ENCODE measurements at regions not wholly inside any gene's neighbourhood (a gene's known extent, or its start where the extent isn't known, plus 50 kb on each side); places are given as distances from the start of the nearest gene placed in this dataset.

DNA sequence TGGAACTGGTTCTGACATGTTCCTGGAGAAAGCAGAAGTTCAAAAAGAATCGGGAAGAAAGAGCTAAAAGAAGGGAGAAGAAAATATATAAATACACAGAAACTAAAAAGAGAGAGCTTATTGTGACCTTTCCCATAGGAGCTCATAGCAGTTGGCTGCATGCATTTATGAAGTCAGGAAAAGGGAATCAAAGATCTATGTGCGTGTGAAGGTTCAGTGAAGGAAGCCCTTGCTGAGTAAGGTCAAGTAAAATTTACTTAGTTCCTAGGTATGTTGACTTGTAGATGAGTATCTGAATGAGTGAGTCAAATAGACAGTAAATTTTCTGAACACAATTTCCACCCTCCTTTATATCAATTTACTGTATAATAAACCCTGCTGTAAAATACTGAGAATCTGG lies 632.5 kb downstream of the SLCO4C1 start:
- Histone ChIP-seq H3K9me3 (ENCODE audit: control insufficient read depth in 2 of 3, insufficient read depth in 1 of 3, low read length in 3 of 3) (no peaks in the 10 kb centered on the region), H3K27ac (ENCODE audit: low read depth in 2 of 2, low read length in 2 of 2) (no peak overlapping the region), H3K36me3 (ENCODE audit: control insufficient read depth in 2 of 3, insufficient read depth in 3 of 3, low read length in 3 of 3) (no peaks in the 10 kb centered on the region), H3K27me3 (ENCODE audit: control insufficient read depth, insufficient read depth, low read length) (no peaks in the 10 kb centered on the region), H3K4me3 (ENCODE audit: low read length in 3 of 3) (no peak overlapping the region), H3K4me1 (ENCODE audit: control insufficient read depth in 2 of 3, insufficient read depth in 2 of 3, low read depth in 1 of 3, low read length in 3 of 3) (no peaks in the 10 kb centered on the region), H3K9ac (ENCODE audit: low read length in 3 of 3) (no peak overlapping the region)
- DNase-seq = no peak
- intact Hi-C loops (cut with DNase I) = no loop called here
- FAIRE-seq = no peak
- TF ChIP-seq, protein P1, sequence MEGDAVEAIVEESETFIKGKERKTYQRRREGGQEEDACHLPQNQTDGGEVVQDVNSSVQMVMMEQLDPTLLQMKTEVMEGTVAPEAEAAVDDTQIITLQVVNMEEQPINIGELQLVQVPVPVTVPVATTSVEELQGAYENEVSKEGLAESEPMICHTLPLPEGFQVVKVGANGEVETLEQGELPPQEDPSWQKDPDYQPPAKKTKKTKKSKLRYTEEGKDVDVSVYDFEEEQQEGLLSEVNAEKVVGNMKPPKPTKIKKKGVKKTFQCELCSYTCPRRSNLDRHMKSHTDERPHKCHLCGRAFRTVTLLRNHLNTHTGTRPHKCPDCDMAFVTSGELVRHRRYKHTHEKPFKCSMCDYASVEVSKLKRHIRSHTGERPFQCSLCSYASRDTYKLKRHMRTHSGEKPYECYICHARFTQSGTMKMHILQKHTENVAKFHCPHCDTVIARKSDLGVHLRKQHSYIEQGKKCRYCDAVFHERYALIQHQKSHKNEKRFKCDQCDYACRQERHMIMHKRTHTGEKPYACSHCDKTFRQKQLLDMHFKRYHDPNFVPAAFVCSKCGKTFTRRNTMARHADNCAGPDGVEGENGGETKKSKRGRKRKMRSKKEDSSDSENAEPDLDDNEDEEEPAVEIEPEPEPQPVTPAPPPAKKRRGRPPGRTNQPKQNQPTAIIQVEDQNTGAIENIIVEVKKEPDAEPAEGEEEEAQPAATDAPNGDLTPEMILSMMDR (IDR thresholded peaks at IDR 0.05; ENCODE audit: borderline replicate concordance, extremely low read depth, insufficient read depth) = no peak

DNA sequence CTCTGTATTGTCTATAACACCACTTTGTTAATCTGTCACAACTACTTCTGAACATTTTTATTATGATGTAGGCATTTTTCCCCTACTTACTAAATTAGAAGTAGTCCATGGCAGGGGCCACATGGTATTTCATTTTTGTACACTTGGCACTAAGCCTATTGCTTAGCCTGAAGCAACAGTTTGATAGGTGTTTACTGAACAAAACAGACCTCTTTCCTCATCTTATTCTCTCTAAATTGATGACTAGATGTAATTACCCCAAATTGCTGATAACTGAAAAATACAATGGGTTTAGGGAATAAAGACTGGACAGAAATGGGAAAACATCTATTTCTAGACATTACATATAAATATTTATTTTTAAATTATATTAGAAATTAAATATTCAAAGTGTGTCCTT lies 633.8 kb downstream of the SLCO4C1 start:
- H3K27ac ChIP-seq (ENCODE audit: low read depth in 2 of 2, low read length in 2 of 2) = no peak overlapping the region
- no peak overlapping the region for H3K9ac ChIP-seq (ENCODE audit: low read length in 3 of 3)
- no peaks in the 10 kb centered on the region for H3K36me3 ChIP-seq (ENCODE audit: control insufficient read depth in 2 of 3, insufficient read depth in 3 of 3, low read length in 3 of 3)
- TF ChIP-seq, protein P1 (IDR thresholded peaks at IDR 0.05; ENCODE audit: borderline replicate concordance, extremely low read depth, insufficient read depth) = no peak
- no peaks in the 10 kb centered on the region for H3K27me3 ChIP-seq (ENCODE audit: control insufficient read depth, insufficient read depth, low read length)
- no peak overlapping the region for H3K4me3 ChIP-seq (ENCODE audit: low read length in 3 of 3)
- DNase-seq (no peak), FAIRE-seq (no peak)
- no peaks in the 10 kb centered on the region for H3K9me3 ChIP-seq (ENCODE audit: control insufficient read depth in 2 of 3, insufficient read depth in 1 of 3, low read length in 3 of 3)
- intact Hi-C loops (cut with DNase I) = no loop called here
- no peaks in the 10 kb centered on the region for H3K4me1 ChIP-seq (ENCODE audit: control insufficient read depth in 2 of 3, insufficient read depth in 2 of 3, low read depth in 1 of 3, low read length in 3 of 3)

DNA sequence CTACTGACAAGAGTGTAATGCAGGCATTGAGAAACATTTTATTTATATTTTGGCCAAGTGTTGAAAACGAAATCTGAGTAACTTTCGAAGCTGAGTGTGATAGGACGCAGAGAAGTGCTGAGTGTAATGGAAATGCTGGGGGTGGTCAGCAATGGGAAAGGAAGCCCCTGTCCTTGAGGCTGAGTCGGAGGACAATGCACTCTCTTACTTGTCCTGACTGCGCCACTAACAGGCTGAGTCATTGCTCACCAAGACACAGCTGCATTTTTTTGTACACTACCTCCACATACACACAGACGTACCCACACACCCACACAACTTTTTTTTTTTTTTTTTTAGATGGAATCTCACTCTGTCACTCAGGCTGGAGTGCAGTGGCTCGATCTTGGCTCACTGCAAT lies 637.7 kb downstream of the SLCO4C1 start:
- H3K27ac ChIP-seq (ENCODE audit: low read depth in 2 of 2, low read length in 2 of 2) = no peak overlapping the region
- H3K9ac ChIP-seq (ENCODE audit: low read length in 3 of 3) = no peak overlapping the region
- no peak overlapping the region for H3K4me3 ChIP-seq (ENCODE audit: low read length in 3 of 3)
- H3K36me3 ChIP-seq (ENCODE audit: control insufficient read depth in 2 of 3, insufficient read depth in 3 of 3, low read length in 3 of 3) = no peaks in the 10 kb centered on the region
- intact Hi-C loops (cut with DNase I) = no loop called here
- H3K4me1 ChIP-seq (ENCODE audit: control insufficient read depth in 2 of 3, insufficient read depth in 2 of 3, low read depth in 1 of 3, low read length in 3 of 3) = no peaks in the 10 kb centered on the region
- H3K9me3 ChIP-seq (ENCODE audit: control insufficient read depth in 2 of 3, insufficient read depth in 1 of 3, low read length in 3 of 3) = no peaks in the 10 kb centered on the region
- no peak for DNase-seq
- TF ChIP-seq, protein P1 (IDR thresholded peaks at IDR 0.05; ENCODE audit: borderline replicate concordance, extremely low read depth, insufficient read depth) = no peak
- FAIRE-seq = no peak
- no peaks in the 10 kb centered on the region for H3K27me3 ChIP-seq (ENCODE audit: control insufficient read depth, insufficient read depth, low read length)

DNA sequence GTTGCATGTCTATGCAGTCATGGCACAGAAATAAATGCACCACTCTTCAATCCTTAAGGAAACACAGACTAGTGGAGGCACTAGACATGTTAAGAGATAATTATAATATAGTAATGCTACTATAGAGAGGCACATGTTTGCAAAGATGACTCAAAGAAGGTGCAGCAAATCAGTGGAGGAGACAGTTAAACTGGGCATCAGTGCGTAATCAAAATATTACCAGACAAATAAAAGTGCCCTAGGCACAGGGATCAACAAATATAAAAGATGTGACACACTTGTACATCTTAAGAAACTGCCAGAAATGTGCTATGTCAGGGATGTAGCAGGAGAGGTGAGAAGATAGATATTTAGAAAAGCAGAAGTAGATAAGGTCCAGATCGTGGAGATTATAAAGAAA lies 642.1 kb downstream of the SLCO4C1 start:
- no peak for FAIRE-seq
- no peak for DNase-seq
- Histone ChIP-seq H3K4me1 (ENCODE audit: control insufficient read depth in 2 of 3, insufficient read depth in 2 of 3, low read depth in 1 of 3, low read length in 3 of 3) (no peaks in the 10 kb centered on the region), H3K27ac (ENCODE audit: low read depth in 2 of 2, low read length in 2 of 2) (no peak overlapping the region), H3K9me3 (ENCODE audit: control insufficient read depth in 2 of 3, insufficient read depth in 1 of 3, low read length in 3 of 3) (no peaks in the 10 kb centered on the region), H3K9ac (ENCODE audit: low read length in 3 of 3) (no peak overlapping the region), H3K36me3 (ENCODE audit: control insufficient read depth in 2 of 3, insufficient read depth in 3 of 3, low read length in 3 of 3) (no peaks in the 10 kb centered on the region), H3K27me3 (ENCODE audit: control insufficient read depth, insufficient read depth, low read length) (no peaks in the 10 kb centered on the region), H3K4me3 (ENCODE audit: low read length in 3 of 3) (no peak overlapping the region)
- intact Hi-C loops (cut with DNase I) = no loop called here
- TF ChIP-seq, protein P1 (IDR thresholded peaks at IDR 0.05; ENCODE audit: borderline replicate concordance, extremely low read depth, insufficient read depth) = no peak
